ENCODE measurements at regions not wholly inside any gene's neighbourhood (a gene's known extent, or its start where the extent isn't known, plus 50 kb on each side); places are given as distances from the start of the nearest gene placed in this dataset.

GRCh38 chr13:73704587-73704986 is 429.6 kb downstream of the KLF12 start:
- DNase-seq (ENCODE audit: low read depth): no peak

- DNase-seq (ENCODE audit: low read depth): no peak
These were observed 430.6 kb downstream of the KLF12 start for GRCh38 chr13:73703606-73704005.

DNA sequence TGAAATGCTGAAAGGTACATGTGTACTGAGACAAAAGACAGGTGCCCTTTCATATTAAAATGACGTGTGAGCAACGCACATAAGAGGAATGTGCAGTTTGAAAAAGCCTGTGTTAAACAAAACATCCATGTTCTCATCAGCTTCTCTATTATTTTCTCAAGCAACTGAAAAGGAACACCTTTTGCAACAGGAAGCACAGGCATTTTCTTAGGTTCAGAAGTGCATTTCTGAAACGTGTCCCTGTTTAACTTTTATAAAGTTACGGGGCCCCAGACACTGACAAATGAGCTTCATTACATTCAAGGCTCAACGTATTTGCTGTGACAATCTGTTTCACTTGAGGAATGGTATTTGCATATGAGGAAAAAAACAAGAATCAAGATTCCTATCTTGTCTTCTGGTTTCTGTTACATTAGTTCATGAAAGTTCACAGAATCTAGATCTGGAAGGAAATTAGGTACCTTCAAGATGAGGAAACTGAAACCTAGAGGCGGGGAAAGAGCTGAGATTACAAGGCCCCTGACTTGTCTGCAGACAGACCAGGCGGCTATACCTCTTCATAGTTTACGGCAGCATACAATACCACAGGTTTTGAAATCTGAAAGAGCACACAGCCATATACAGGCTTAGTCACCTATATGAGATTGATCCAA is 431.7 kb downstream of the KLF12 start:
- DNase-seq (ENCODE audit: low read depth): no peak

DNA sequence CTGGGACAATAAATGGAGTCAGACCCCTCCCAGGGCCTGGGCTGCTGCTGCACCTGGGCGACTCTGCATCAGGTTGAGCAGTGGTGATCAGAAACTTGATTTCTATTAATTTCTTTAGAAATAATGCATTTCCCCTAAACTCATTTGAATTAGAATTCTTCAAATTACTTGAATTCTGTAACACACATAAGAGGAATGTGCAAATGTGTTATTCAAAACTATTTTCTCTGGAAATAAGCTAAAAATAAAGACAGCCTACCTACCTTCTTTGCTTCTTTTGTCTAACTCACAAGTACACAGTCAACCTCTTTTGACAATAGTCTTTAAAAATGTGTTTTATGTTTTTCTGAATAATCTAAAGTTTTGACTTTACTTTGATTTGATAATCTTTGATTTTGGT is 433.0 kb downstream of the KLF12 start:
- DNase-seq (ENCODE audit: low read depth): no peak

DNA sequence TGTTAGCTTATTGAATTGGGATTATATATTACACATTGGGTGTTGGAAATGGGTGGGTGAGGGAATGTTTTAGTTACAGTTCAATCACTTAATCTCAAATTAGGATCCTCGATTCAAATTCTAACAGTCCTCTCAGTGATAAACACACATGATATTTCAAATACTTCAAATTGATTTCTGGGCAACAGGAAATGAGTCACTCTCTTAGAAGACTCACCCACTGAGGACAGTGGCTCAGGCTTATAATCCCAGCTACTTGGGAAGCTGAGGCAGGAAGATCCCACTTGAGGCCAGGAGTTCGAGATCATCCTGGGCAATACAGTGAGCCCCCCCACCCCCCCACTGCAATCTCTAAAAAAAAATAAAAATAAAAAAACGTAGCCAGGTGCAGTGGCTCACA is 435.3 kb downstream of the KLF12 start:
- no peak for DNase-seq (ENCODE audit: low read depth)

DNA sequence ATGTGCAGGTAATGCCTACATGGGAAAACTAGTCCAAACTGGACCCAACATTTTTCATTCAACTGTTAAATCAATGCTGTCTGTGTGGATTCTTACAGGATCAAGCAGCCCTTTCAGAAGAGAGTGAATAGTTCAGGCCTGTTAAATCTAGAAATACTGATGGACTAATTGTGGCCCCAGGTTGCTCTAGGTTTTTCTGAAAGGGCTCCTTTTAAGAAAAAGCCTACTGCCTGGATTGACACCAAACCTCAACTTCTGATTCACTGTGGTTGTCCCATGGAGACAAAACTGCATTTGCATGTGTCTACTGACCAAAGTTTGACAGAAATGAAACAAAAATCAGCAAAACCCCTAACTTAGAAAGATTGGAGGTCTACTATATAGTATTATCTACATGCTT is 437.0 kb downstream of the KLF12 start:
- DNase-seq (ENCODE audit: low read depth): no peak

GRCh38 chr13:73696713-73697112 is 437.5 kb downstream of the KLF12 start:
- no peak for DNase-seq (ENCODE audit: low read depth)

DNA sequence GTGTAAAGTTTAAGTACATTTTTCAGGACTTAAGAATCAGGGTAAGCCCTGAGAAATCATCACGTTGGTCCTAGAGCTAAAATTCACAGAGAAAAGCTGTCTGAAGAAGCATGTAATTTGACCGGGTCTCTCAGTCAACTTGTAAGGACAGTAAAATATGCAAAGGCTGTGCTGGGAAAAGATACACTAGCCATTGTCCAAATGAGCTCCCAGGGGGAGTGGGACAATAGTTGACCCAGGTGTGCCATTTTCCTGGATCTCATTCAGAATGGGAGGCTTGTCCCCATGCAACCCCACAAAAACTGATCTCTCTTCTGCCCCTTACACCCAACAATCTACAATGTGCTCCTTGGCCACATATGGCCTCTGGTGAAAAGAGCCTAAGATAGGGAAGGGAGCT is 437.9 kb downstream of the KLF12 start:
- DNase-seq (ENCODE audit: low read depth): no peak

DNA sequence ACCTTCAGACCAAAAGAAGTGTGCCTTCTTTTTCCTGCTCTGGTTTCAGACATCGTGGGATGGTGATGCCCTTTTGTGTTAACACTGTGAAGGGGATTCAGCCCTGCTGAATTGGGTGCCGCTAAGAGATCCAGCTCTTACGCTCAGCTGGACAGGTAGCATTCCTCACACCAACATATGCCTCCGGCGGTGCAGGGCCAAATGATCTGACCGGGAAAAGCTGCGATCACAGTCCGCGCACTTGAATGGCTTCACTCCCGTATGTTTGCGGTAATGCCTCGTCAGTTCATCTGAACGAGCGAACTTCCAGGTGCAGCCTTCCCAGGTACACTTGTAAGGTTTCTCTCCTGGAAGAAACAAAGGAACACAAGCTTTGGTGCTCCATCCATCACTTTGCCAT is 438.9 kb downstream of the KLF12 start:
- no peak for DNase-seq (ENCODE audit: low read depth)

GRCh38 chr13:73693215-73693614 is 441.0 kb downstream of the KLF12 start:
- no peak for DNase-seq (ENCODE audit: low read depth)

- no peak for DNase-seq (ENCODE audit: low read depth)
These were observed 442.3 kb downstream of the KLF12 start for GRCh38 chr13:73691891-73692290.

- DNase-seq (ENCODE audit: low read depth): no peak
These were observed 446.3 kb downstream of the KLF12 start for GRCh38 chr13:73687929-73688328.

GRCh38 chr13:73687087-73687486 is 447.1 kb downstream of the KLF12 start:
- DNase-seq (ENCODE audit: low read depth): no peak

DNA sequence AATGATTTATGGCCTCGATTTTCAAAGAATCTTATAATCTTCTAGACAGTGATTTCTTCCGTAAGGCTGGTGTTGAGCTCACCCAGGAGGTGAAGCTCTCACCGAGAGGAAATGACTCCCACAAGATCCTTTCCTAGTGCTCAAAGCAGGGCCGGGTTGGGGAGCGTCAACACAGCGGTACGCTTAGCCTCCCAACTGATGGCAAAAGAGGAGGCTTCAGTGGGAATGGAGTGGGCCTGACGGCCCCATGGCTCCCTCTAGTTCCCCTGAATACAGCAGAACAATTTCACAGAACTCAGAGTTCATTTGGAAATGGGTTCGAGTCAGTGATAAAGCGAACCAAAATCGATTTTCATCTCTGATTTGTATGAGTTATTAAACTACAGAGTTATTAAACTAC is 449.5 kb downstream of the KLF12 start:
- DNase-seq (ENCODE audit: low read depth): no peak

DNA sequence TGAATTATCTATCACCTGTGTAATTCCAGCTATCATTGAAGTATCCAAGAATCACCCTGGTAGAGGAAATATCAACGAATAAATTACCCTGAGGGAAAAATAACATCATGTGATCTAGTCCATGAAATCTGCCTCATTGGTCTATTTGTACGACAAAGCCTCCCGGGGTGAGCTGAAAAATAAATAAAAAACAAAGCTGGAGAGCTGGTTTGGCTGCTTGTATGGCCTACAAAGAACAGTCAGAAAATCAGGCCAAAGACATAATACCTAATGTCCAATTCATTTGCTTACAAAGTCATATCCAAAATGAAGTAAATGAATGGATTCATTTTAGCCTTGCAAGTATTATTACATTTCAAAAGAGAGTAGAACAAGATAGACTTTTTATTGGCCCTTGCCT is 449.9 kb downstream of the KLF12 start:
- no peak for DNase-seq (ENCODE audit: low read depth)

- no peak for DNase-seq (ENCODE audit: low read depth)
These were observed 450.5 kb downstream of the KLF12 start for GRCh38 chr13:73683746-73684145.

- DNase-seq (ENCODE audit: low read depth): no peak
These were observed 452.4 kb downstream of the KLF12 start for GRCh38 chr13:73681779-73682178.

- no peak for DNase-seq (ENCODE audit: low read depth)
These were observed 453.2 kb downstream of the KLF12 start for GRCh38 chr13:73681015-73681414.

GRCh38 chr13:73677048-73677601 is 457.1 kb downstream of the KLF12 start:
- DNase-seq (ENCODE audit: low read depth): no peak

DNA sequence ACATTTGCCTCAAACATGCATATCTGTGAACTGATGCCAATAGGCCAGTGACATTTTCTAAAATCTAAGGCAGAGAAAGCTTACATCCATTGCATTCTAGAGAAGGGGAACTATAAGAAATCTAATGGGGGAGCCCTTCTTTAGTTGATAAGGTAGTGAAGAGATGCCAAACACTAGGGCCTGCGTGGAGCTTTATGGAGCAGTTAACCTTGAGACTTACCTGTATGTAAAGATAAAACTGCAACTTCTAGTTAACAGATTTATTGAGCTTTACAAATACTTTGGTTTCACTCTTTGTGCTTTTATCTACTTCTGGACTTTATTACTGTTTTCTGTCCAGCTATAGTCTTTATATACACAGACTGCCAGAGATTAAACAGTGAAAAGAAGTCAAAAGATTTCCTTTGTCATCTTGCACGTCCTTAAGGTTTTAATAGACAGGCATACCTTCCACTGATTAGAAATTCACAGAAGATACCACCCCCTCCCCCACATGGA is 457.6 kb downstream of the KLF12 start:
- DNase-seq (ENCODE audit: low read depth): no peak

DNA sequence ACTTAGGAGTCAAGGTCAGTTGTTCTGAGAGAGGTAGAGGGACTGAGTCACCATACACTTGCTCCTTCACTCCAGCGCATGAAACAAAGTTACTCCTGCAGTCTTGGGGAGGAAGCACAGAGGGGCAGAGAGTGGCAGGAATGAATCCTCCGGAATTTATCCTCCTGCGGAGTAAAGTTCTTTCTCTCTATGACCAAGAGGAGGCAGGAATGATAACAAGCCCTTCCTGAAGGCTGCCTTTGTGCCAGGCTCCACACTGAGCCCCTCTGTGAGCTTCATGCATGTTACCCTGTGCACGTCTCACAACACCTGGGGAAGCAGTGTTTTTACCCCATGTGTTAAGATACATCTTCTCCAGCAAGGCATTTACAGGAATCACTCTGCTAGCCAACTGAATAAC is 458.4 kb downstream of the KLF12 start:
- DNase-seq (ENCODE audit: low read depth): no peak

DNA sequence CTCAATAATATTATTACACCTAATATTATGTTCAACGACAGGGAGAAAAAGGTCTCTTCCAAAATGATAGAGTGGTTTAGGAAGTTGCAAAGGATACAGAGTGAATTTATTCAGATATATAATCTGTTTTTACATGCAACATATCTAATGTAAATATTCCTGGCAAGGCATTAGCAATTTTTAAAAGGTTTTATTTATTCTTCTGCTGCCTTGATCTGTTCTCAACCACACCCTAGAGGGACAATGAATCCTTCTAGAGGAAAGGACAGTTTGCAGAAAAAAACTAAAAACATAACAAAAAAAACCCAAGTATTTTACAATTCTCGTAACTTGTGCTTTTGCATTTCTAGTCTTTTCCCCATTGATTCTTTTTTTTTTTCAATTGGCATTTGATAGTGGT is 459.6 kb downstream of the KLF12 start:
- DNase-seq (ENCODE audit: low read depth): no peak

- DNase-seq (ENCODE audit: low read depth): no peak
These were observed 460.3 kb downstream of the KLF12 start for GRCh38 chr13:73673931-73674330.

GRCh38 chr13:73672492-73672891 is 461.7 kb downstream of the KLF12 start:
- DNase-seq (ENCODE audit: low read depth): no peak
